ENCODE measurements at regions not wholly inside any gene's neighbourhood (a gene's known extent, or its start where the extent isn't known, plus 50 kb on each side); places are given as distances from the start of the nearest gene placed in this dataset.

DNA sequence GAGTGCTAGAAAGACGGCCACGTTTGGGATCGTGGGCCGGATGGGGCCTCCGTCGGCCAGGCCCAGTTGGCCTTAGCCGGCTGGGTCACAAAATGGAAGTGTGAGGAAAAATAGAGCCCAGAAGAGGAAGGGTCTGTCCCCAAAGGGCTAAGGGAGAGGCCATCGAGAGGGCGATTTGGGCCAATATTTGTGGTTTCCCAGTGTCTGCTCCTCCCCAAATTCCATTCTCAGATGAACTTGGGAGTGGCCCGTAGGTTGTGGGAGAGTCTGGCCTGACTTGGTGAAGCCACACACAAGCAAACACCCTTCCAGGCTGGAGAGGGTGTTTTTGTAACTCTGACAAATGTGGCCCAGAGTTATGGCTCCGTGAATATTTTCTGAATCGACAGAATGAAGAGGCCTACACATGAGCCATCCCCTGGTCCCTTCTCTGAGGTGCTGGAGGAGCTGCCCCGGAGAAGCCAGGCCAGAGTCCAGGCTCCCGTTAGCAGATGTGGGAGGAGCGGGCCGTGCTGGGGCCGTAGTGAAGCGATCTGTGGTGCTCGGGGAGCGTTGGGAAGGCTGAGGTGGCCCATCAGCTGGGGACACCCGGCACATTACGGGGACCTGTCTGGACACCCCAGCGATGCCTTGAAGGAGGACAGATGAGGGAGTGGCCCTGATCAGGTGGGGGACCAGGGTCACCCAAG lies 73.5 kb upstream of the PPARA start:
- H3K4me2 ChIP-seq (ENCODE audit: low read depth, low read length, poor library complexity, severe bottlenecking): no peak overlapping the region
- H3K9me3 ChIP-seq (ENCODE audit: insufficient read depth, low read length): no peaks in the 10 kb centered on the region
- H3K79me2 ChIP-seq (ENCODE audit: insufficient read depth, low read length): no peaks in the 10 kb centered on the region
- no peaks in the 10 kb centered on the region for H4K20me1 ChIP-seq (ENCODE audit: low read depth, low read length)
- H3K36me3 ChIP-seq (ENCODE audit: low read length): no peaks in the 10 kb centered on the region
- H3K27ac ChIP-seq (ENCODE audit: low read depth, low read length): no peak overlapping the region
- H3K9me2 ChIP-seq (replicated peaks; ENCODE audit: insufficient read depth, low read length): no peaks in the 10 kb centered on the region
- H3K27me3 ChIP-seq (ENCODE audit: low read length): no peaks in the 10 kb centered on the region
- no peak overlapping the region for H3K4me3 ChIP-seq (ENCODE audit: insufficient read depth, low read length, poor library complexity, severe bottlenecking)
- H2AFZ ChIP-seq (ENCODE audit: low read depth, low read length, severe bottlenecking): no peak overlapping the region
- TF ChIP-seq, protein P1, sequence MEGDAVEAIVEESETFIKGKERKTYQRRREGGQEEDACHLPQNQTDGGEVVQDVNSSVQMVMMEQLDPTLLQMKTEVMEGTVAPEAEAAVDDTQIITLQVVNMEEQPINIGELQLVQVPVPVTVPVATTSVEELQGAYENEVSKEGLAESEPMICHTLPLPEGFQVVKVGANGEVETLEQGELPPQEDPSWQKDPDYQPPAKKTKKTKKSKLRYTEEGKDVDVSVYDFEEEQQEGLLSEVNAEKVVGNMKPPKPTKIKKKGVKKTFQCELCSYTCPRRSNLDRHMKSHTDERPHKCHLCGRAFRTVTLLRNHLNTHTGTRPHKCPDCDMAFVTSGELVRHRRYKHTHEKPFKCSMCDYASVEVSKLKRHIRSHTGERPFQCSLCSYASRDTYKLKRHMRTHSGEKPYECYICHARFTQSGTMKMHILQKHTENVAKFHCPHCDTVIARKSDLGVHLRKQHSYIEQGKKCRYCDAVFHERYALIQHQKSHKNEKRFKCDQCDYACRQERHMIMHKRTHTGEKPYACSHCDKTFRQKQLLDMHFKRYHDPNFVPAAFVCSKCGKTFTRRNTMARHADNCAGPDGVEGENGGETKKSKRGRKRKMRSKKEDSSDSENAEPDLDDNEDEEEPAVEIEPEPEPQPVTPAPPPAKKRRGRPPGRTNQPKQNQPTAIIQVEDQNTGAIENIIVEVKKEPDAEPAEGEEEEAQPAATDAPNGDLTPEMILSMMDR (IDR thresholded peaks at IDR 0.05; ENCODE audit: insufficient read depth, low read length, poor library complexity, severe bottlenecking): no peak
- no peak for TF ChIP-seq EZH2phosphoT487 (conservative IDR thresholded peaks at IDR 0.05; ENCODE audit: low read length)
- no peak overlapping the region for H3K9ac ChIP-seq (ENCODE audit: low read length)
- no peaks in the 10 kb centered on the region for H3F3A ChIP-seq (ENCODE audit: insufficient read depth)

DNA sequence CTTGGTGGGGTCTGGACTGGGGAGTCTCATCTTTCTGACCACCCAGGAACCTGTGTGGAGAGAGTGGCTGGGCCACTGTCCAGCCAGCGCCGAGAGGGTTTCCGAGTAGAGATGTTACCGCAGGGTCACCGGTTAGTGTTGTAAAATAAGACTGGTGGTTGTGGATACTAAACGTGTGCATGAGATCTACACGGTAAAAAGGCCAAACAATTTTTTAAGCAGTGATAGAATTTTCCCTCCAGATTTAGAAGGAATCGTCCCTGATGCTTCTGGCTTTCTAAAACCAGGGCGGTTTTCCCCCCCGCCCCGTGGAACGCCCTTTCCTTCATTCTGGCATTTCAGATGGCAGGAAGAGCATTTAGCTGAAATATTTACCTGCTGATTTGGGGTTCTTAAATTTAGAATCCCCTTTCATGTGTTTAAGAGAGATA lies 72.6 kb upstream of the PPARA start:
- Histone ChIP-seq H3K4me3 (ENCODE audit: insufficient read depth, low read length, poor library complexity, severe bottlenecking) (no peak overlapping the region), H3F3A (ENCODE audit: insufficient read depth) (no peaks in the 10 kb centered on the region), H3K27me3 (ENCODE audit: low read length) (no peaks in the 10 kb centered on the region), H3K79me2 (ENCODE audit: insufficient read depth, low read length) (no peaks in the 10 kb centered on the region), H2AFZ (ENCODE audit: low read depth, low read length, severe bottlenecking) (no peak overlapping the region), H3K9me2 (replicated peaks; ENCODE audit: insufficient read depth, low read length) (no peaks in the 10 kb centered on the region), H4K20me1 (ENCODE audit: low read depth, low read length) (no peaks in the 10 kb centered on the region), H3K4me2 (ENCODE audit: low read depth, low read length, poor library complexity, severe bottlenecking) (no peak overlapping the region), H3K27ac (ENCODE audit: low read depth, low read length) (no peak overlapping the region), H3K36me3 (ENCODE audit: low read length) (no peaks in the 10 kb centered on the region), H3K9me3 (ENCODE audit: insufficient read depth, low read length) (no peaks in the 10 kb centered on the region), H3K9ac (ENCODE audit: low read length) (no peak overlapping the region)
- TF ChIP-seq EZH2phosphoT487 (conservative IDR thresholded peaks at IDR 0.05; ENCODE audit: low read length): no peak
- TF ChIP-seq, protein P1 (IDR thresholded peaks at IDR 0.05; ENCODE audit: insufficient read depth, low read length, poor library complexity, severe bottlenecking): no peak

DNA sequence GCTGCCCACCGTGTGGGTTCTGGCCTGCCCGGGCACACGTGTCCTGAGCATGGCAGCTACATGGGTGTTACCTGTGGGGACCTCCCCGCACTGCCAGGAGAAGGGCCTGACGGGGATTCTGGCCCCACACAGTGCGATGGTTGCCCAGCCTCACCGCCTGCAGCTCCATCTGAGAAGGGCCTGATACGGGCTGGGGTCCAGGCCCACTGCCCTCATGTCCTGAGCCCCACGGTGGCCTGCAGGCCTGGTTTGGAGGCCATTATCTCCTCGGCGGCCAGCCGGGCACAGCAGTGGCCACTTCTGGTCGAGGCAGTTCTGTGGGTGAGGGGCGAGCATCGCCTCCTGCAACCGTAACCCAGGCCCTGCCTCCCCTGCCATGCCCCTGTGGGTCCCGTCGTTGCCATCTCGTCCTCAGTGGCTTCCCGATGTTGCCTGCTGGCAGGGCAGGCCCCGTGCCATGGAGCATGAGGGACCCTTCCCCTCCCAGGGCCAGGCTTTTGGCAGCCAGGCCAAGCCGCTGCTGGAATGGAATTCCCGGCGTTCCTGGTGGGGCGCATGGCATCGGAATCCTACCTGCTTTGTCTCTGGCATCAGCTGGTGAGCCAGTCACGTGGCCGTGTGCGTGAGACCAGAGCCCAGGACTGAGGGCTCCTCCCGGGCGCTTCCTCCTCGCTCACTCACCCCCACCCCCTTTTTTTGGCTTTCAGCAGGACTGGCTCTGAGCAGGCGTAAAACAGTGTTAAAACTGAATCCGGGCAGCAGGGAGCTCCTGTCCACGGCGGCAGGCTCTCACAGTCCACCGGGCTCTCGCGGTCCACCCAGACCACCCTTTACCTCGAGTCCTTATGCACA lies 71.9 kb upstream of the PPARA start:
- Histone ChIP-seq H3K36me3 (ENCODE audit: low read length) (no peaks in the 10 kb centered on the region), H3K27ac (ENCODE audit: low read depth, low read length) (no peak overlapping the region), H3K4me2 (ENCODE audit: low read depth, low read length, poor library complexity, severe bottlenecking) (no peak overlapping the region), H3K9me2 (replicated peaks; ENCODE audit: insufficient read depth, low read length) (no peaks in the 10 kb centered on the region), H3K9ac (ENCODE audit: low read length) (no peak overlapping the region), H3K4me3 (ENCODE audit: insufficient read depth, low read length, poor library complexity, severe bottlenecking) (no peak overlapping the region), H3K9me3 (ENCODE audit: insufficient read depth, low read length) (no peaks in the 10 kb centered on the region), H4K20me1 (ENCODE audit: low read depth, low read length) (no peaks in the 10 kb centered on the region), H3K27me3 (ENCODE audit: low read length) (no peaks in the 10 kb centered on the region), H3F3A (ENCODE audit: insufficient read depth) (no peaks in the 10 kb centered on the region), H2AFZ (ENCODE audit: low read depth, low read length, severe bottlenecking) (no peak overlapping the region), H3K79me2 (ENCODE audit: insufficient read depth, low read length) (no peaks in the 10 kb centered on the region)
- TF ChIP-seq, protein P1 (IDR thresholded peaks at IDR 0.05; ENCODE audit: insufficient read depth, low read length, poor library complexity, severe bottlenecking): no peak
- TF ChIP-seq EZH2phosphoT487 (conservative IDR thresholded peaks at IDR 0.05; ENCODE audit: low read length): no peak

All from SU-DHL-6 (cell line).